Activated T-helper 2 cell treated with anti-CD3 and anti-CD28 coated beads, Interferon-gamma antibody, Interleukin-2, Interleukin-4, amounts not matched to agents 10 μg/mL and 5 μg/mL and 100 μg/mL, durations not matched to agents 14 hours and 24 hours and 36 hours (primary cell): ENCODE measurements at regions not wholly inside any gene's neighbourhood (a gene's known extent, or its start where the extent isn't known, plus 50 kb on each side); places are given as distances from the start of the nearest gene placed in this dataset.

Experiments used
- DNase-seq: peaks from one replicate; pipeline ENCODE4 v3.0.0; 2021; ENCODE audit warnings: low spot score
- H3K27ac Mint-ChIP-seq: one replicate; pipeline ENCODE4 v1.8.0; 2021; ENCODE audit warnings: mixed read lengths
- H3K27me3 Mint-ChIP-seq: one replicate; pipeline ENCODE4 v1.8.0; 2021; ENCODE audit warnings: low read depth, mixed read lengths
- H3K36me3 Mint-ChIP-seq: one replicate; pipeline ENCODE4 v1.8.0; 2021; ENCODE audit warnings: low read depth, mixed read lengths
- H3K4me1 Mint-ChIP-seq: one replicate; pipeline ENCODE4 v1.8.0; 2021; ENCODE audit warnings: low read depth, mixed read lengths
- H3K4me3 Mint-ChIP-seq: one replicate; pipeline ENCODE4 v1.8.0; 2021; ENCODE audit warnings: low read depth, mild to moderate bottlenecking, moderate library complexity, mixed read lengths
- H3K9me3 Mint-ChIP-seq: one replicate; pipeline ENCODE4 v1.8.0; 2021; ENCODE audit warnings: mixed read lengths
- intact Hi-C: fragments of 100-400 bp; cut with micrococcal nuclease; formaldehyde crosslinking; loops from one replicate; pipeline ENCODE4 v1.15.1; 2023

DNA sequence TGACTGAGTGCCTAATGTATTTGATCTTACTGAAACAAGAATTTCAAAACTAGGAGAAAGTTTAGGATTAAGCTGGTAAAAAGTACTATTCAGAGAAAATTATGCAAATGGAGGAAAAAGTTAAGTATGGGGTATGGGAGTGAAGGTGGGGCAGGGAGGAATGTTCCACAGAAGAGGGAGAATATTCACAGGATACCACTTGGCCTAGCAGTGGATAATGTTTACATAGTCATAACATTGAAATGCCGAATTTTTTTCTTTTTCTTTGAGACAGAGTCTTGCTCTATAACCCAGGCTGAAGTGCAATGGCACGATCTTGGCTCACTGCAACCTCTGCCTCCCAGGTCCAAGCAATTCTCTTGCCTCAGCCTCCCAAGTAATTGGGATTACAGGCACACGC, 61.2 kb upstream of the LMNB1 start:
- no peak for DNase-seq
- Mint-ChIP-seq H3K9me3 (no peaks in the 10 kb centered on the region), H3K27ac (no peak overlapping the region), H3K36me3 (no peaks in the 10 kb centered on the region), H3K27me3 (no peaks in the 10 kb centered on the region), H3K4me1 (peaks cover 2% of the 10 kb centered on the region), H3K4me3 (no peak overlapping the region)
- intact Hi-C loops = no loop called here

DNA sequence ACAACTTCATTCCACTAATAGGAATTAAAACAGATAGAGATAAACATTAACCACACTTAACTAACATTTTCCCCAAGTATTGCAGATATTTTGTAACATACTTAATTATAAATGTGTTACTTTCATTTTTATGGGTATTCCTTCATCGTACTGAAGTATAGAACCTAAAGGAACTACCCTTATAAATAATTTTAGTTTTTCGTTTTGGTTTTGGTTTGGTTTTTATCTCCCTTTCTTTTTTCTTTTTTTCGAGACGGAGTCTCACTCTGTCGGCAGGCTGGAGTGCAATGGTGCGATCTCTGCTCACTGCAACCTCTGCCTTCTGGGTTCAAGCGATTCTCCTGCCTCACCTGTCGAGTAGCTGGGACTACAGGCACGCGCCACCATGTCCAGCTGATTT, 60.1 kb upstream of the LMNB1 start:
- Mint-ChIP-seq H3K36me3 (no peaks in the 10 kb centered on the region), H3K9me3 (no peaks in the 10 kb centered on the region), H3K27me3 (no peaks in the 10 kb centered on the region), H3K4me3 (no peak overlapping the region), H3K27ac (no peak overlapping the region), H3K4me1 (peaks cover 2% of the 10 kb centered on the region)
- no peak for DNase-seq
- intact Hi-C loops = no loop called here

DNA sequence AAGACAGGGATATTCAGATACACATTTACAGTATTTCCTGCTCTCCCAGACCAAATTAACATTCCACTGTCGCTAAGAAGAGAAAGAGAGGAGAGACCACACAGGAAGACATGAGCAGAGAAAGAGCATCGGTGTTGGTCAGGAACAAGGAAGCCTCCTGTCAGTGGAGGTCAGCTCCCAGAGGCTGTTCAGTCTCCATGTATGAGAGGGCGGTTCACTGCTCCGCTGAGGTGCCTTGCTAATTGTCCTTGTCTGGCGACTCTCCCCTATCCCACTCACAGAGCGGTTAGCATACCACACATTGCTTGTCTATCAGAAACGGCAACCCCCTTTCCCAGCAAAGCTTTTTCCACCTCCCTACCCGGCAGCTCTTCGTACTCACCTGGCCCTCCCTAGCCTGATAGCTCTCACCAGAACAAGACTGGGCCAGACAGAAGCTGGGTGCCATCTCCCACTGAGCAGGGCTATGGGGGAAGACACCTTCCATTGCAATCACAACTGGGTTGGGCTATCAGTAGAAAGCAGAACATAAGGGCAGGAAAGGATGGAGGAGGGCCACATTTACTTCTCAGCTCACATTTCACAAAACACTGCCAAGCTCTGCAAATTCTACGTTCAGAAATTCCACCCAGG, 58.6 kb upstream of the LMNB1 start:
- Mint-ChIP-seq H3K4me3 (no peak overlapping the region), H3K27me3 (no peaks in the 10 kb centered on the region), H3K27ac (no peak overlapping the region), H3K9me3 (no peaks in the 10 kb centered on the region), H3K36me3 (no peaks in the 10 kb centered on the region), H3K4me1 (peaks cover 2% of the 10 kb centered on the region)
- intact Hi-C loops = no loop called here
- no peak for DNase-seq

DNA sequence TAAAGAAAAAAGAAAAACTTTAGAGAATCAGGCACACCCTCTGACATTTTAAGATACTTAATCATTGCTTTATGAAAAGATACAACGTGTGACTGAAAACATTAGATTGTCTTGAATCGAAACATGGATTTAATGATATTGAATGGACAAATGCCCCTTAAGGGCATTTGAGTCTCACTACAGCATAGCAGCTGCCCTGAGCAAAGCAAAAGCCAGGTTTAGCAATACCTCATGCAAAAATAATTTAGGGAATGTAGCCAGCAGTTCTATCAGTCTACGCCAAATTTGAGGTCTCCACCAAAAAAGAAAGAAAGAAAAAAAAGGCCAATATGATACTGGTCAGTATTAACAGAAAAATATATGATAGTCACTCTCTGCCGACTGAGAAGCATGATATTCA, 56.6 kb upstream of the LMNB1 start:
- no peaks in the 10 kb centered on the region for H3K36me3 Mint-ChIP-seq
- no peak overlapping the region for H3K4me3 Mint-ChIP-seq
- intact Hi-C loops = no loop called here
- no peaks in the 10 kb centered on the region for H3K27me3 Mint-ChIP-seq
- H3K4me1 Mint-ChIP-seq = peaks cover 2% of the 10 kb centered on the region
- DNase-seq = no peak
- H3K9me3 Mint-ChIP-seq = no peaks in the 10 kb centered on the region
- H3K27ac Mint-ChIP-seq = no peak overlapping the region

DNA sequence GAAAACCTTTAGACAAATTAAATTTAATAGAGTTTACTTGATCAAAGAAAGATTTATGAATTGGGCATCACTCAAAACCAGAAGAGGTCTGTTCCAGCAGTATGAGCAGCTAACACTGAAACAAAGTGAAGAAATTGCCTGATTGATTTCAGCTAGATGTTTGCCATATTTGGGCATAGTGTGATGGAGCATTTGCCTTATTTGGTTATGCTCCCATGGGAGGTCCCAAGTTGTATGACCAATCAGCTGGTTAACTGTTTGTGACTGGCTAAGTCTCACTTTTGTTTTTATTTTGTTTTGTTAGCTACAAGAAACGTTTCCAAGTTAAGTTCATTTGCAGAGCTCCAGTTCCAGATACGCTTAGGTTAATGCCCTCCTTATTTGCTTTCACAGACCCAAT, 53.3 kb upstream of the LMNB1 start:
- intact Hi-C loops = no loop called here
- Mint-ChIP-seq H3K4me3 (no peak overlapping the region), H3K9me3 (no peaks in the 10 kb centered on the region), H3K27ac (no peak overlapping the region), H3K27me3 (no peaks in the 10 kb centered on the region), H3K4me1 (no peaks in the 10 kb centered on the region), H3K36me3 (no peaks in the 10 kb centered on the region)
- DNase-seq = no peak
